ENCODE measurements at regions not wholly inside any gene's neighbourhood (a gene's known extent, or its start where the extent isn't known, plus 50 kb on each side); places are given as distances from the start of the nearest gene placed in this dataset.
"Not testable (repeated sequence)": the region's sequence is repeated elsewhere in the genome, so short reads cannot be mapped to it uniquely, and the experiment has no call there.

DNA sequence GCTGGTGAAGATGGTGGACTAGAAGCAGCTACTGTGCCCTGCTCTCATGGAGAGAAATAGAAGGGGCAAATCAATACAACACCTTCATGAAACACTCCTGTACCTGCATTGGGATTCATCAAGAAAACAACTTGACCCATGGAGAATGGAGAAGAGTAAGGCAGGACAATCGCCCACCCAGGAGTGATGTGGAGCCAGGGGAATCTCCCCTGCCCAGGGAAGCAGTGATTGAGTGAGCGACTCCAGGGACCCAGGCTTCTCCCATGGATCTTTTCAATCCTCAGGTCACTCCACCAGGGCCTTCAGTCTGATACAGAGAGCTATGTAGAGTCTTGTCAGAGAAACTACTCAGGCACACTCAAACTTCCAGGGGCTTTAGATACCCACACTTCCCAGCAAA lies 161.9 kb upstream of the DYRK2 start:
- no peak for DNase-seq
- intact Hi-C loops (cut with DNase I; ENCODE audit: low total_unique reads), result no loop called here
- WGBS, 5 donors, result 76 to 94% (median 88%) methylated on average over 2 of the region's 2 CpGs
- peaks cover 0 to 35% (median 24%) of the 10 kb centered on the region in 6 donors for H3K4me1 ChIP-seq
- H3K4me3 ChIP-seq, result no peak overlapping the region
- no peaks in the 10 kb centered on the region for H3K27me3 ChIP-seq (replicated peaks in 1 of 7)
- no peaks in the 10 kb centered on the region for H3K36me3 ChIP-seq
- peaks cover 0 to 50% (median 40%) of the 10 kb centered on the region in 8 donors for H3K9me3 ChIP-seq
- no peak overlapping the region for H3K27ac ChIP-seq
- TF ChIP-seq POLR2A (IDR thresholded peaks at IDR 0.05) (no peak), POLR2AphosphoS5 (IDR thresholded peaks at IDR 0.05) (no peak)
- TF ChIP-seq, protein P1, sequence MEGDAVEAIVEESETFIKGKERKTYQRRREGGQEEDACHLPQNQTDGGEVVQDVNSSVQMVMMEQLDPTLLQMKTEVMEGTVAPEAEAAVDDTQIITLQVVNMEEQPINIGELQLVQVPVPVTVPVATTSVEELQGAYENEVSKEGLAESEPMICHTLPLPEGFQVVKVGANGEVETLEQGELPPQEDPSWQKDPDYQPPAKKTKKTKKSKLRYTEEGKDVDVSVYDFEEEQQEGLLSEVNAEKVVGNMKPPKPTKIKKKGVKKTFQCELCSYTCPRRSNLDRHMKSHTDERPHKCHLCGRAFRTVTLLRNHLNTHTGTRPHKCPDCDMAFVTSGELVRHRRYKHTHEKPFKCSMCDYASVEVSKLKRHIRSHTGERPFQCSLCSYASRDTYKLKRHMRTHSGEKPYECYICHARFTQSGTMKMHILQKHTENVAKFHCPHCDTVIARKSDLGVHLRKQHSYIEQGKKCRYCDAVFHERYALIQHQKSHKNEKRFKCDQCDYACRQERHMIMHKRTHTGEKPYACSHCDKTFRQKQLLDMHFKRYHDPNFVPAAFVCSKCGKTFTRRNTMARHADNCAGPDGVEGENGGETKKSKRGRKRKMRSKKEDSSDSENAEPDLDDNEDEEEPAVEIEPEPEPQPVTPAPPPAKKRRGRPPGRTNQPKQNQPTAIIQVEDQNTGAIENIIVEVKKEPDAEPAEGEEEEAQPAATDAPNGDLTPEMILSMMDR (IDR thresholded peaks at IDR 0.05 in 8 of 11, conservative IDR thresholded peaks at IDR 0.05 in 3 of 11), result no peak

DNA sequence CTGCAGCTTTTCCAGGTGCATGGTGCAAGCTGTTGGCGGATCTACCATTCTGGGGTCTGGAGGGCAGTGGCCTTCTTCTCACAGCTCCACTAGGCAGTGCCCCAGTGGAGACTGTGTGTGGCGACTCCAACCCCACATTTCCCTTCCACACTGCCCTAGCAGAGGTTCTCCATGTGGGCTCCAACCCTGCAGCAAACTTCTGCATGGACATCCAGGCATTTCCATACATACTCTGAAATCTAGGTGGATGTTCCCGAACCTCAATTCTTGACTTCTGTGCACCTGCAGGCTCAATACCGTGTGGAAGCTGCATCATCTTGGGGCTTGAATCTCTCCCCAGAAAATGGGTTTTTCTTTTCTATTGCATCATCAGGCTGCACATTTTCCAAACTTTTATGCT lies 160.2 kb upstream of the DYRK2 start:
- not testable (repeated sequence) for H3K27me3 ChIP-seq (replicated peaks in 1 of 7)

DNA sequence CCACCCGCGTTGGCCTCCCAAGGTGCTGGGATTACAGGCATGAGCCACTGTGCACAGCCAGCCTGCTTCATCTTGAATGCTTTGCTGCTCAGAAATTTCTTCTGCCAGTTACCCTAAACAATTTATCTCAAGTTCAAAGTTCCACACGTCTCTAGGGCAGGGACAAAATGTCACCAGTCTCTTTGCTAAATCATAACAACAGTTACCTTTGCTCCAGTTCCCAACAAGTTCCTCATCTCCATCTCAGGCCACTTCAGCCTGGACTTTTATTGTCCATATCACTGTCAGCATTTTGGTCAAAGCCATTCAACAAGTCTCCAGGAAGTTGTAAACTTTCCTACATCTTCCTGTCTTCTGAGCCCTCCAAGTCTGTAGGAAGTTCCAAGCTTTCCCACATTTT lies 159.5 kb upstream of the DYRK2 start:
- DNase-seq, result no peak
- intact Hi-C loops (cut with DNase I; ENCODE audit: low total_unique reads), result no loop called here
- TF ChIP-seq, protein P1 (IDR thresholded peaks at IDR 0.05 in 8 of 11, conservative IDR thresholded peaks at IDR 0.05 in 3 of 11), result no peak
- no peak for TF ChIP-seq POLR2A (IDR thresholded peaks at IDR 0.05)
- no peak for TF ChIP-seq POLR2AphosphoS5 (IDR thresholded peaks at IDR 0.05)
- WGBS, 5 donors, result 88 to 92% (median 90%) methylated on average over 3 of the region's 3 CpGs
- H3K27ac ChIP-seq, result no peak overlapping the region
- H3K27me3 ChIP-seq (replicated peaks in 1 of 7), result no peaks in the 10 kb centered on the region
- no peak overlapping the region for H3K4me3 ChIP-seq
- H3K36me3 ChIP-seq, result no peaks in the 10 kb centered on the region
- H3K4me1 ChIP-seq, result peaks cover 0 to 16% (median 7%) of the 10 kb centered on the region in 6 donors
- peaks cover 0 to 58% (median 46%) of the 10 kb centered on the region in 8 donors for H3K9me3 ChIP-seq

More for the DNA sequence above, 160.2 kb upstream of the DYRK2 start:
- H3K4me3 ChIP-seq; intact Hi-C loops (cut with DNase I; ENCODE audit: low total_unique reads); DNase-seq; H3K36me3 ChIP-seq; H3K27ac ChIP-seq: not testable (repeated sequence)
- Histone ChIP-seq H3K4me1 (peaks cover 0 to 22% (median 13%) of the 10 kb centered on the region in 6 donors), H3K9me3 (peaks cover 0 to 58% (median 46%) of the 10 kb centered on the region in 8 donors)
- WGBS, 5 donors, result 89 to 95% (median 93%) methylated on average over 4 of the region's 4 CpGs

DNA sequence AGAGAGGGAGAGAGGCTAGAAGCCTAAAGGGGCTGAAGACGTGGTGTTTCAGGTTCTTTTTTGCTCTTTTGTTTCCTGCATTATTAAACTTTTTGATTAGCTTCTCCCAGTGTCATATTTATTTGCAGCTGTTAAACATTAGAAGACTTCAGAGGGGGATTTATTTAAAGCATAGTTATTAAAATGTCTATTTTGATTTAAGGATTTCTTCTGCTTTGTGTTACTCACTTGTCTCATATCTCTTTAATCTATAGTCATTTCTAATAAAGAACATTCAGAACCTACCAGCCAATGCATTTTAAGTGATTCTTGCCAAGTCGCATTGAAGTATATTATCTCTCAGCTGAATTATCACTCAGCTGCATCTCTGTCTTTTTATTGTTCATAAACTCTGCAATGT lies 152.0 kb upstream of the DYRK2 start:
- 71 to 90% (median 85%) methylated on average over 2 of the region's 2 CpGs for WGBS, 5 donors
- no peak for DNase-seq
- Histone ChIP-seq H3K9me3 (peaks cover 0 to 11% (median 6%) of the 10 kb centered on the region in 8 donors), H3K36me3 (no peaks in the 10 kb centered on the region), H3K27ac (no peak overlapping the region), H3K4me3 (no peak overlapping the region), H3K27me3 (replicated peaks in 1 of 7) (no peaks in the 10 kb centered on the region), H3K4me1 (no peaks in the 10 kb centered on the region)
- no peak for TF ChIP-seq POLR2AphosphoS5 (IDR thresholded peaks at IDR 0.05)
- no peak for TF ChIP-seq POLR2A (IDR thresholded peaks at IDR 0.05)
- TF ChIP-seq, protein P1 (IDR thresholded peaks at IDR 0.05 in 8 of 11, conservative IDR thresholded peaks at IDR 0.05 in 3 of 11), result no peak
- intact Hi-C loops (cut with DNase I; ENCODE audit: low total_unique reads), result no loop called here

DNA sequence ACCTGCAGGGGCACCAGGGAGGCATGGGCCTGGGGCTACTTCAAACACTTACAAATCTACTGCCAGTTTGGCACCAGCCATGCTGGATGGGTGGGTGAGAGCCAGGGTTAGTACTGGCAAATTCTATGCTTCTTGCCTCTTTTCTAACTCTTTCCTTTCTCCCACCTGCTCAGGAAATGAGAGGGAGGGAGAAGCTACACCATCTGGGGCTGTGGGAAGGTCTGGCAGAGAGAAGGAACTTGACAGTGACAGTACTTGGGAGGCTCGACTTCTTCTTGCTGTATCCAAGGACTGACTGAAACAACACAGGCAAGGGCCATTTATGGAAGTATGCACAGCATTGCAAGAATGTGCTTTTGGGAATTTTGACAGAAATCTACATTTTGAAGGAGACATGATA lies 149.6 kb upstream of the DYRK2 start:
- no peaks in the 10 kb centered on the region for H3K27me3 ChIP-seq (replicated peaks in 1 of 7)
- H3K9me3 ChIP-seq, result no peaks in the 10 kb centered on the region
- no peak overlapping the region for H3K4me3 ChIP-seq
- H3K36me3 ChIP-seq, result no peaks in the 10 kb centered on the region
- no peak overlapping the region for H3K27ac ChIP-seq
- no peak for DNase-seq
- intact Hi-C loops (cut with DNase I; ENCODE audit: low total_unique reads), result no loop called here
- TF ChIP-seq, protein P1 (IDR thresholded peaks at IDR 0.05 in 8 of 11, conservative IDR thresholded peaks at IDR 0.05 in 3 of 11), result no peak
- no peak for TF ChIP-seq POLR2AphosphoS5 (IDR thresholded peaks at IDR 0.05)
- no peak for TF ChIP-seq POLR2A (IDR thresholded peaks at IDR 0.05)
- H3K4me1 ChIP-seq, result no peaks in the 10 kb centered on the region
- 8 to 20% (median 15%) methylated on average over 1 of the region's 1 CpG for WGBS, 5 donors

All from spleen (tissue), 11 donors.